CD4-positive, alpha-beta T cell (primary cell): ENCODE measurements at regions not wholly inside any gene's neighbourhood (a gene's known extent, or its start where the extent isn't known, plus 50 kb on each side); places are given as distances from the start of the nearest gene placed in this dataset.
"Not testable (repeated sequence)": the region's sequence is repeated elsewhere in the genome, so short reads cannot be mapped to it uniquely, and the experiment has no call there.

ENCODE experiments used
- ATAC-seq: fragments of 200-7000 bp; cut with Tn5 transposase; one replicate; pipeline ENCODE4 v1.10.0; 2022; ENCODE audit warnings: mild to moderate bottlenecking; ENCODE audit not compliant: poor library complexity
- CTCF ChIA-PET: fragments of 350-600 bp; sonication (Branson Sonifier 250); formaldehyde crosslinking; loops from one replicate; lab custom pipeline; 2021; ENCODE audit warnings: antibody characterized with exemption, inconsistent platforms; lab: Charles Lee
- POLR2A ChIA-PET: fragments of 350-600 bp; sonication (Branson Sonifier 250); formaldehyde crosslinking; loops from one replicate; lab custom pipeline; 2021; ENCODE audit warnings: antibody characterized with exemption, inconsistent platforms; lab: Charles Lee
- DNase-seq, 14 experiments: peaks; one replicate each; pipeline ENCODE4 v3.0.0-alpha.2; 2013 to 2020; ENCODE audit warnings: mixed read lengths in 2 of 14
- H3K27ac ChIP-seq, 2 donors: one replicate each; pipeline versions ENCODE4 v1.5.1 to v1.7.0; 2013; ENCODE audit warnings: low read length in 2 of 2, low read depth in 1 of 2, mild to moderate bottlenecking in 1 of 2
- H3K27me3 ChIP-seq, 2 experiments: 1 replicate in 1 of 2; 2 replicates in 1 of 2; pipeline versions ENCODE4 v1.6.1 to v1.7.0; 2013; ENCODE audit warnings: low read length in 2 of 2, control low read depth in 1 of 2, mild to moderate bottlenecking in 1 of 2, moderate library complexity in 1 of 2; ENCODE audit not compliant: insufficient read depth in 2 of 2, control insufficient read depth in 1 of 2
- H3K36me3 ChIP-seq: one replicate; pipeline ENCODE4 v1.6.1; 2013; ENCODE audit warnings: low read length, control low read depth; ENCODE audit not compliant: insufficient read depth
- H3K4me1 ChIP-seq: one replicate; pipeline ENCODE4 v1.6.1; 2013; ENCODE audit warnings: low read length, control low read depth; ENCODE audit not compliant: insufficient read depth
- H3K4me3 ChIP-seq: one replicate; pipeline ENCODE4 v1.5.1; 2013; ENCODE audit warnings: mild to moderate bottlenecking, low read length, moderate library complexity
- H3K9me3 ChIP-seq, 2 experiments: 1 replicate in 1 of 2; 2 replicates in 1 of 2; pipeline versions ENCODE4 v1.6.1 to v1.7.0; 2013; ENCODE audit warnings: low read length in 2 of 2, mild to moderate bottlenecking in 2 of 2, control low read depth in 1 of 2, moderate library complexity in 1 of 2; ENCODE audit not compliant: control insufficient read depth in 1 of 2, insufficient read depth in 1 of 2
- H3K27ac Mint-ChIP-seq: one replicate; pipeline ENCODE4 v1.8.0; 2020; ENCODE audit warnings: mixed read lengths
- H3K27me3 Mint-ChIP-seq: one replicate; pipeline ENCODE4 v1.8.0; 2021; ENCODE audit warnings: mixed read lengths
- H3K36me3 Mint-ChIP-seq: one replicate; pipeline ENCODE4 v1.8.0; 2021; ENCODE audit warnings: low read depth, mixed read lengths
- H3K4me1 Mint-ChIP-seq: one replicate; pipeline ENCODE4 v1.8.0; 2021; ENCODE audit warnings: low read depth, mixed read lengths
- H3K4me3 Mint-ChIP-seq: one replicate; pipeline ENCODE4 v1.8.0; 2020; ENCODE audit warnings: mild to moderate bottlenecking, mixed read lengths
- H3K9me3 Mint-ChIP-seq: one replicate; pipeline ENCODE4 v1.8.0; 2020; ENCODE audit warnings: mixed read lengths
- intact Hi-C, 2 experiments: fragments of 100-400 bp; cut with DNase I in 1 of 2; cut with micrococcal nuclease in 1 of 2; formaldehyde crosslinking; loops; one replicate each; pipeline versions ENCODE4 v1.15.1 to v1.9.0; 2023 to 2025; cut with DNase I, micrococcal nuclease
- TF ChIP-seq, protein P1 (sequence below): fragments of 200-600 bp; IDR thresholded peaks from one replicate; pipeline ENCODE4 v1.8.0; 2022; ENCODE audit warnings: antibody characterized with exemption, mild to moderate bottlenecking

DNA sequence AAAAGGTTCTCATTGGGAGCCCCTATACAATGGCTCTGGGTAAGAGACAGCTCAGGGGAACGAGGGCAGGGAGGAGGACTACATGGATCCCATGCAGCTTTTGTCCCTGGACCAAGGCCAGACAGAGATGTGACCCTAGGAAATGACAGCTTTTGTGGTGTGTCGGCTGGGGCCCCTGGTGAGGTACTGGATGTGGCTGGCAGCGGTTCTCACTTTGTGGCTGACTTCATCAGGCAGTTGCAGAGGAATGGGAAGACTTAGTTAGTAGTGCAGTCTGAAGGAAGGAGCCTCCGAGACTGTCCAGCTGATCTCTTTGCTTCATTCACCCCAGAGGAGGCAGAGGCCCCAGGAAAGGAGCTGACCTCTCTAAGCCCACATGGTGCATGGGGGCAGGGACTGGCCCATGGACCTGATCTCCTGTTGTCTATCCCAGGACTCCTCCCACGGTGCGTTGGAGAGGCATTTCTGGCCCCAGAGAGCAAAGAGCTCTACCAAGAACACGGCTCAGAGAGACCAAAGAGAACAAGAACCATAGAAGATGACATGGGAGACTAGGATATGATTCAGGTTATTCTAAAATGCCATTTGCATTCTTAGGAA is 202.9 kb downstream of the RPS24 start:
- Histone ChIP-seq H3K27ac (no peak overlapping the region), H3K4me3 (no peak overlapping the region), H3K4me1 (no peaks in the 10 kb centered on the region), H3K36me3 (no peaks in the 10 kb centered on the region), H3K27me3 (no peaks in the 10 kb centered on the region), H3K9me3 (no peaks in the 10 kb centered on the region)
- Mint-ChIP-seq H3K4me1 (no peaks in the 10 kb centered on the region), H3K36me3 (no peaks in the 10 kb centered on the region), H3K9me3 (no peaks in the 10 kb centered on the region), H3K27me3 (peaks cover 7% of the 10 kb centered on the region), H3K4me3 (no peak overlapping the region), H3K27ac (no peak overlapping the region)
- intact Hi-C loops: no loop called here
- TF ChIP-seq, protein P1, sequence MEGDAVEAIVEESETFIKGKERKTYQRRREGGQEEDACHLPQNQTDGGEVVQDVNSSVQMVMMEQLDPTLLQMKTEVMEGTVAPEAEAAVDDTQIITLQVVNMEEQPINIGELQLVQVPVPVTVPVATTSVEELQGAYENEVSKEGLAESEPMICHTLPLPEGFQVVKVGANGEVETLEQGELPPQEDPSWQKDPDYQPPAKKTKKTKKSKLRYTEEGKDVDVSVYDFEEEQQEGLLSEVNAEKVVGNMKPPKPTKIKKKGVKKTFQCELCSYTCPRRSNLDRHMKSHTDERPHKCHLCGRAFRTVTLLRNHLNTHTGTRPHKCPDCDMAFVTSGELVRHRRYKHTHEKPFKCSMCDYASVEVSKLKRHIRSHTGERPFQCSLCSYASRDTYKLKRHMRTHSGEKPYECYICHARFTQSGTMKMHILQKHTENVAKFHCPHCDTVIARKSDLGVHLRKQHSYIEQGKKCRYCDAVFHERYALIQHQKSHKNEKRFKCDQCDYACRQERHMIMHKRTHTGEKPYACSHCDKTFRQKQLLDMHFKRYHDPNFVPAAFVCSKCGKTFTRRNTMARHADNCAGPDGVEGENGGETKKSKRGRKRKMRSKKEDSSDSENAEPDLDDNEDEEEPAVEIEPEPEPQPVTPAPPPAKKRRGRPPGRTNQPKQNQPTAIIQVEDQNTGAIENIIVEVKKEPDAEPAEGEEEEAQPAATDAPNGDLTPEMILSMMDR: no peak
- DNase-seq (no peak), ATAC-seq (no peak)
- ChIA-PET POLR2A (no interaction called here), CTCF (no interaction called here)

GRCh38 chr10:78237951-78238350 is 204.3 kb downstream of the RPS24 start:
- H3K4me3 ChIP-seq, POLR2A ChIA-PET, H3K9me3 ChIP-seq, H3K27ac ChIP-seq, H3K27ac Mint-ChIP-seq, DNase-seq, H3K27me3 ChIP-seq, H3K36me3 ChIP-seq, intact Hi-C loops, H3K36me3 Mint-ChIP-seq, H3K27me3 Mint-ChIP-seq, H3K9me3 Mint-ChIP-seq, H3K4me3 Mint-ChIP-seq, H3K4me1 ChIP-seq, ATAC-seq, CTCF ChIA-PET, H3K4me1 Mint-ChIP-seq: not testable (repeated sequence)

DNA sequence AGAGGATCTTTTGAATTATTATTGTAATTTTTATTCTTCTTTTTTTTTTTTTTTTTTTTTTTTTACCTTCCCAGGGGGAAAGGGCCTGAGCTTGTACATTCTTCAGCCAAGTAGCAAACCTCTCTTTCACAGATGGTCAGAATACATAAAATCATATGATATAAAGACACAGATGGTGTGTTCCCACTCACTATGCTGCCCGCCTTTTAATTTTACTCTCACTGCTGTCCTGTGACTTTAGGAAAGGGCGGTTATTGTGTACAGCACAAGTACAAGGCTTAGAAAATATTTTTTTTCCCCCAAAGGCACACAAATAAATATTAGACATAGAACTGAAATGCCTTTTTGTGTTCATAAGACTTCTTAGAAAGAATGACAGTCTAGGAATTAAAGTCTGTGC is 213.6 kb downstream of the RPS24 start:
- Histone ChIP-seq H3K4me1 (peaks cover 9% of the 10 kb centered on the region), H3K27me3 (no peaks in the 10 kb centered on the region), H3K36me3 (no peaks in the 10 kb centered on the region), H3K9me3 (peaks cover 0 to 7% of the 10 kb centered on the region in 2 experiments), H3K27ac (no peak overlapping the region), H3K4me3 (no peak overlapping the region)
- no peak overlapping the region for H3K4me3 Mint-ChIP-seq
- ATAC-seq (no peak), DNase-seq (no peak)
- no peaks in the 10 kb centered on the region for H3K36me3 Mint-ChIP-seq
- peaks cover 18% of the 10 kb centered on the region for H3K27me3 Mint-ChIP-seq
- CTCF ChIA-PET: no interaction called here
- POLR2A ChIA-PET: no interaction called here
- H3K9me3 Mint-ChIP-seq: peaks cover 2% of the 10 kb centered on the region
- no peak overlapping the region for H3K27ac Mint-ChIP-seq
- peaks cover 9% of the 10 kb centered on the region for H3K4me1 Mint-ChIP-seq
- TF ChIP-seq, protein P1: no peak
- intact Hi-C loops: no loop called here

DNA sequence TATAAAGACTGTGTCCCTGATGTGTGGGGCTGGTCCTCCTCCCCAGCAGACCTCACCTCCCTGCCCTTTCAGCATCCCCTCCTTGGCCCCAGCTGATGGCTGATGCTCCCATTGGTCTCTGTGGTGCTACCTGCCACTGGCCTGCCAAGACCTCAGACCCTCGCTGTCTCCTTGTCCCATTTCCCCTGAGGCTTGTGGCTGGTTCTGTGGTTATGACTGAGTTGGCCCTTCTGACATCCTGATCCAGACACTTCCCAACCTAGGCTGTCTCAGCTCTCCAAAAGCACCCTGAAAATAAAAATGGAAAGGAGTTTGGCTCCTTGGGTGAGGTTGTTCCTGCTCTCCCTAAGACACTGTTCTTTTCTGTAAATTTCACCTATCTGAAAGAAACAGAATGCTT is 214.2 kb downstream of the RPS24 start:
- no peak overlapping the region for H3K4me3 ChIP-seq
- intact Hi-C loops: no loop called here
- Mint-ChIP-seq H3K4me3 (no peak overlapping the region), H3K27ac (no peak overlapping the region), H3K9me3 (peaks cover 2% of the 10 kb centered on the region), H3K4me1 (peaks cover 9% of the 10 kb centered on the region), H3K27me3 (peaks cover 18% of the 10 kb centered on the region), H3K36me3 (no peaks in the 10 kb centered on the region)
- H3K9me3 ChIP-seq: peaks cover 0 to 6% of the 10 kb centered on the region in 2 experiments
- POLR2A ChIA-PET: no interaction called here
- TF ChIP-seq, protein P1: no peak
- DNase-seq (no peak), ATAC-seq (no peak)
- no peaks in the 10 kb centered on the region for H3K36me3 ChIP-seq
- H3K4me1 ChIP-seq: peaks cover 9% of the 10 kb centered on the region
- no peak overlapping the region for H3K27ac ChIP-seq
- CTCF ChIA-PET: no interaction called here
- no peaks in the 10 kb centered on the region for H3K27me3 ChIP-seq
